ENCODE measurements at regions not wholly inside any gene's neighbourhood (a gene's known extent, or its start where the extent isn't known, plus 50 kb on each side); places are given as distances from the start of the nearest gene placed in this dataset.

DNA sequence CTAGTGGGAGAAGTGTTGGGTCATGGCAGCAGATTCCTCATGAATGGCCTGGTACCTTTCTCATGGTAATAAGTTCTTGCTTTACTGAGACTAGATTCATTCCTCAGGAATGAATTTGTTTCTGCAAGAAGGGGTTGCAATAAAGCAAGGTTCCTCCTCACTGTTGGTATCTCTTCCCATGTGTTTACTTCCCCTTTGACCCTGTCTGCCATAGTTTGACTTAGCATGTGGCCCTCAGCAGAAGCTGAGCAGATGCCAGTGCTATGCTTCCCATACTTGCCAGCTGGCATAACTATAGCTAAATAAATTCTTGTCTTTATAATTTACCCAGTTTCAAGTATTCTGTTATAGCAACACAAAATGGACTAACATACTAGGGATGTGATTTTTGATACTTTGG is 163.6 kb upstream of the COL8A1 start:
- TF ChIP-seq, protein P1, sequence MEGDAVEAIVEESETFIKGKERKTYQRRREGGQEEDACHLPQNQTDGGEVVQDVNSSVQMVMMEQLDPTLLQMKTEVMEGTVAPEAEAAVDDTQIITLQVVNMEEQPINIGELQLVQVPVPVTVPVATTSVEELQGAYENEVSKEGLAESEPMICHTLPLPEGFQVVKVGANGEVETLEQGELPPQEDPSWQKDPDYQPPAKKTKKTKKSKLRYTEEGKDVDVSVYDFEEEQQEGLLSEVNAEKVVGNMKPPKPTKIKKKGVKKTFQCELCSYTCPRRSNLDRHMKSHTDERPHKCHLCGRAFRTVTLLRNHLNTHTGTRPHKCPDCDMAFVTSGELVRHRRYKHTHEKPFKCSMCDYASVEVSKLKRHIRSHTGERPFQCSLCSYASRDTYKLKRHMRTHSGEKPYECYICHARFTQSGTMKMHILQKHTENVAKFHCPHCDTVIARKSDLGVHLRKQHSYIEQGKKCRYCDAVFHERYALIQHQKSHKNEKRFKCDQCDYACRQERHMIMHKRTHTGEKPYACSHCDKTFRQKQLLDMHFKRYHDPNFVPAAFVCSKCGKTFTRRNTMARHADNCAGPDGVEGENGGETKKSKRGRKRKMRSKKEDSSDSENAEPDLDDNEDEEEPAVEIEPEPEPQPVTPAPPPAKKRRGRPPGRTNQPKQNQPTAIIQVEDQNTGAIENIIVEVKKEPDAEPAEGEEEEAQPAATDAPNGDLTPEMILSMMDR (IDR thresholded peaks at IDR 0.05): no peak
- TF ChIP-seq EZH2 (IDR thresholded peaks at IDR 0.05) (no peak), EZH2phosphoT487 (IDR thresholded peaks at IDR 0.05) (no peak)

Data from neural progenitor cell (in vitro differentiated cells).